Breast epithelium (tissue), 4 donors: ENCODE measurements at regions not wholly inside any gene's neighbourhood (a gene's known extent, or its start where the extent isn't known, plus 50 kb on each side); places are given as distances from the start of the nearest gene placed in this dataset.
A peak's percentile ranks its signal among the peaks of the same experiment; 100 is the strongest.

Experiments
- DNase-seq, 2 donors: peaks; one replicate each; pipeline ENCODE4 v3.0.0-alpha.2; 2019; ENCODE audit warnings: low spot score in 2 of 2
- H3K27ac ChIP-seq, 2 donors: fragments of 200-600 bp; sonication (generic) in 1 of 2; one replicate each; pipeline ENCODE4 v1.5.1; 2016 to 2019; ENCODE audit warnings: mild to moderate bottlenecking in 1 of 2
- H3K27me3 ChIP-seq, 2 donors: fragments of 200-600 bp; sonication (generic) in 1 of 2; one replicate each; pipeline versions ENCODE4 v1.5.1 to v1.6.0; 2017 to 2019; ENCODE audit warnings: control low read depth in 1 of 2, mild to moderate bottlenecking in 1 of 2
- H3K36me3 ChIP-seq: fragments of 200-600 bp; one replicate; pipeline ENCODE4 v1.5.1; 2019
- H3K4me1 ChIP-seq, 2 donors: fragments of 200-600 bp; sonication (generic); one replicate each; pipeline ENCODE4 v1.5.1; 2016 to 2019; ENCODE audit warnings: control low read depth in 1 of 2
- H3K4me3 ChIP-seq, 3 donors: fragments of 200-600 bp; sonication (generic); 1 replicate in 2 of 3; 2 replicates in 1 of 3; pipeline ENCODE4 v1.5.1; 2016 to 2019; ENCODE audit warnings: mild to moderate bottlenecking in 3 of 3, moderate library complexity in 2 of 3
- H3K9me3 ChIP-seq, 2 donors: fragments of 200-600 bp; sonication (generic) in 1 of 2; one replicate each; pipeline ENCODE4 v1.5.1; 2016 to 2019; ENCODE audit warnings: control low read depth in 1 of 2
- CTCF ChIP-seq, 3 donors: fragments of 450-650 bp; IDR thresholded peaks; one replicate each; pipeline ENCODE4 v1.5.1; 2016 to 2017; ENCODE audit warnings: antibody characterized with exemption in 3 of 3, mild to moderate bottlenecking in 3 of 3, moderate library complexity in 3 of 3
- POLR2A ChIP-seq: fragments of 450-650 bp; IDR thresholded peaks from one replicate; pipeline ENCODE4 v1.6.1; 2016; ENCODE audit warnings: antibody characterized with exemption, mild to moderate bottlenecking, moderate library complexity
- POLR2AphosphoS5 ChIP-seq, 3 donors: sonication (generic); formaldehyde crosslinking; IDR thresholded peaks; one replicate each; pipeline ENCODE4 v1.6.1; 2017; ENCODE audit warnings: antibody characterized with exemption in 3 of 3
- intact Hi-C: fragments of 100-400 bp; cut with DNase I; formaldehyde crosslinking; loops from one replicate; pipeline ENCODE4 v1.15.1; 2023; ENCODE audit warnings: low total_unique reads

- H3K4me1 ChIP-seq: no peaks in the 10 kb centered on the region
- DNase-seq: no peak
- H3K27ac ChIP-seq: peak overlapping the region in 1 of 2 donors; percentile 1
- H3K9me3 ChIP-seq: no peaks in the 10 kb centered on the region
- TF ChIP-seq POLR2AphosphoS5 (IDR thresholded peaks at IDR 0.05): no peak
- no peak for TF ChIP-seq CTCF (IDR thresholded peaks at IDR 0.05)
- TF ChIP-seq POLR2A: no peak
- H3K27me3 ChIP-seq: no peaks in the 10 kb centered on the region
- no peak overlapping the region for H3K4me3 ChIP-seq
- no peaks in the 10 kb centered on the region for H3K36me3 ChIP-seq
- intact Hi-C loops: no loop called here
Measured at GRCh38 chr6:8905757-8906156, 470.4 kb upstream of the SLC35B3 start.

- Histone ChIP-seq H3K27ac (no peak overlapping the region), H3K4me3 (no peak overlapping the region), H3K27me3 (no peaks in the 10 kb centered on the region), H3K9me3 (no peaks in the 10 kb centered on the region), H3K4me1 (no peaks in the 10 kb centered on the region), H3K36me3 (no peaks in the 10 kb centered on the region)
- intact Hi-C loops: no loop called here
- DNase-seq: no peak
- TF ChIP-seq CTCF (IDR thresholded peaks at IDR 0.05): no peak
- TF ChIP-seq POLR2A: no peak
- no peak for TF ChIP-seq POLR2AphosphoS5 (IDR thresholded peaks at IDR 0.05)
Measured at GRCh38 chr6:8904754-8905153, 469.4 kb upstream of the SLC35B3 start.

- DNase-seq: no peak
Measured at GRCh38 chr6:8900056-8900455, 464.7 kb upstream of the SLC35B3 start.

GRCh38 chr6:8889514-8889913 lies 454.2 kb upstream of the SLC35B3 start:
- no peak overlapping the region for H3K4me3 ChIP-seq
- no peaks in the 10 kb centered on the region for H3K4me1 ChIP-seq
- H3K27me3 ChIP-seq: no peaks in the 10 kb centered on the region
- H3K27ac ChIP-seq: no peak overlapping the region
- TF ChIP-seq CTCF (IDR thresholded peaks at IDR 0.05) (no peak), POLR2A (no peak), POLR2AphosphoS5 (IDR thresholded peaks at IDR 0.05) (no peak)
- no peaks in the 10 kb centered on the region for H3K36me3 ChIP-seq
- intact Hi-C loops: loop anchor here (10.0 kb wide), 1 partner anchor 1425 kb away; no protein-coding TSS in a partner anchor
- no peak for DNase-seq
- no peaks in the 10 kb centered on the region for H3K9me3 ChIP-seq

More at GRCh38 chr6:8900056-8900455, 464.7 kb upstream of the SLC35B3 start:
- no peaks in the 10 kb centered on the region for H3K36me3 ChIP-seq
- intact Hi-C loops: no loop called here
- H3K4me3 ChIP-seq: no peak overlapping the region
- no peaks in the 10 kb centered on the region for H3K4me1 ChIP-seq
- H3K27me3 ChIP-seq: no peaks in the 10 kb centered on the region
- TF ChIP-seq POLR2A (no peak), CTCF (IDR thresholded peaks at IDR 0.05) (no peak), POLR2AphosphoS5 (IDR thresholded peaks at IDR 0.05) (no peak)
- H3K27ac ChIP-seq: no peak overlapping the region
- no peaks in the 10 kb centered on the region for H3K9me3 ChIP-seq

- Histone ChIP-seq H3K4me1 (no peaks in the 10 kb centered on the region), H3K36me3 (no peaks in the 10 kb centered on the region), H3K4me3 (no peak overlapping the region), H3K27me3 (no peaks in the 10 kb centered on the region), H3K27ac (no peak overlapping the region), H3K9me3 (no peaks in the 10 kb centered on the region)
- no peak for DNase-seq
- no peak for TF ChIP-seq CTCF (IDR thresholded peaks at IDR 0.05)
- intact Hi-C loops: loop anchor here (10.0 kb wide), 1 partner anchor 1426 kb away; no protein-coding TSS in a partner anchor
Measured at GRCh38 chr6:8888468-8888867, 453.1 kb upstream of the SLC35B3 start.
